NCI-H226 (cell line): ENCODE measurements at regions not wholly inside any gene's neighbourhood (a gene's known extent, or its start where the extent isn't known, plus 50 kb on each side); places are given as distances from the start of the nearest gene placed in this dataset.

Source experiments
- DNase-seq: peaks from one replicate; pipeline ENCODE4 v3.0.0-alpha.2; 2015

- no peak for DNase-seq
Measured at GRCh38 chr16:6993544-6993943, 339.1 kb upstream of the RBFOX1 start.

DNA sequence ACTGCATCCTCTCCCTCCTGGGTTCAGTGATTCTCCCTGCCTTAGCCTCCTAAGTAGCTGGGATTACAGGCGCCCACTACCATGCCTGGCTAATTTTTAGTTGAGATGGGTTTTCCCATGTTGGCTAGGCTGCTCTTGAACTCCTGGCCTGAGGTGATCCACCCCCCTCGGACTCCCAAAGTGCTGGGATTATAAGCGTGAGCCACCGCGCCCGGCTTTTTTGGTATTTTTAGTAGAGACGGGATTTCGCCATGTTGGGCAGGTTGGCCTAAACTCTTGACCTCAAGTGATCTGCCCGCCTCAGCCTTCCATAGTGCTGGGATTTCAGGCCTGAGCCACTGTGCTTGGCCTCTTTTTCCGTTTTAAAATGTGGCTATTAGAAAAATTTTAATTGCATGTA, 343.8 kb upstream of the RBFOX1 start:
- DNase-seq = no peak

DNA sequence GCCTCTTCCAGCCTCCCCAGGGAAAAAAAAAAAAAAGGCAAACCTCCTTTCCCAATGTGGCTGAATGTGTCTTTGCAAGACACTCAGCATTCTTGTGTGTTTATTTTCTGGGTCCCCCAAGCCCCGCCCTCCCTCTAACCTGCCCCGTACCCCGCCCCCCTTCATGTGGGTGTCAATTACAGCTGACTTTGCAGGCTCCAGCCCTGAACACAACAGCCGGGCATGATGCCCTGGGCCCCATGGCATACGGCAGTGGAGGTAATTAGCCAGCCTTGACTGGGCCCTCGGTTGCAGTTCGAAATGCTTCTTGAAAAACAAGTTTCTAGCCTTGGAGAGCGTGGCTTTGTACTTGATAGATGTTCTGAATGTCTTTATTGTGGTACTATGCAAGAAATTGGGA, 354.7 kb upstream of the RBFOX1 start:
- DNase-seq = no peak

DNA sequence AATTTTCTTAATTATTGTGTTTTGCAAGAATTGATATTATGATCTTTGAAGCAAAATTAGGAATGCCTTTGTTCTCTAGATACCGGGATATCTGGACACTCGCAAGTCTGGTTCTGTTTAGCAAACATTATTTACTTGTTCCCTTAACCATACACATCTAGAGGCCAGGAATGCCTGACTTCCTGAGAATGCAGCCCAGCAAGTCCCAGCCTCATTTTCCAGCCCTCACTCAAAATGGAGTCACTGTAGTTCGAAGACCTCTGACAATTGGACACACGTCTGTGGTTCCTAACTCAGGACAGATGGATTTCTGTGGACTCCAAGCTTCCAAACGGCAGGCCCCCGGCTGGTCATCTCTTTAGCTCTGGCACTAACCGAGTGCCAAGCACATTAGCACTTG, 355.4 kb upstream of the RBFOX1 start:
- DNase-seq = no peak

GRCh38 chr16:6976716-6977115, 355.9 kb upstream of the RBFOX1 start:
- no peak for DNase-seq

DNA sequence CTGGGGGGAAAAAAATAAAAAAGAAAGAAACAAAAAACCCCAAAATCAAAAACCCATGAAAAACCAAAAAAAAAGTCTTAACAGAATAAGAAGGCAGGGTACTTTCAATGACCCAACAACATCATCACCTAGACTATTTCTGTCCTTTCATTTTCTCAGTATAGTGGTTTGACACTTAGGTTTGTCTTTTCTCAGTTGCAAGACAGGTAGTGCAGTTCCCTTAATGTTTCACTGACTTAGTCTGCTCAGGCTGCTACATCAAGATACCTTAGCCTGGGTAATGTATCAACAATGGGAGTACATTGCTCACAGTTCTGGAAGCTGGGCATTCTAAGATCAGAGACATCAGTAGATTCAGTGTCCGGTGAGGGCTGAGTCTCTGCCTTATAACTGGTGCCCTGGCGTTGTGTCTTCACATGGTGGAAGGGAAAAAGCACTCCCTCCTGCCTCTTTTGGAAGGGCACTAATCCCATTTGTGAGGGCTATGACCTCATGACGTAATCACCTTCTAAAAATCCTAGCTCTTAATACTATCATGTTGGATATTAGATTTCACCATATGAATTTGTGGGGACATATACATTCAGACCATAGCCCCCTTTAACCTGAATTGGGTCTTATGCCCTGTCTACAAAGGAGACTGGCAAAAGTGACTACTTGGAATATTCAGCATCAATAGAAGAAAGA, 362.3 kb upstream of the RBFOX1 start:
- DNase-seq = no peak

DNA sequence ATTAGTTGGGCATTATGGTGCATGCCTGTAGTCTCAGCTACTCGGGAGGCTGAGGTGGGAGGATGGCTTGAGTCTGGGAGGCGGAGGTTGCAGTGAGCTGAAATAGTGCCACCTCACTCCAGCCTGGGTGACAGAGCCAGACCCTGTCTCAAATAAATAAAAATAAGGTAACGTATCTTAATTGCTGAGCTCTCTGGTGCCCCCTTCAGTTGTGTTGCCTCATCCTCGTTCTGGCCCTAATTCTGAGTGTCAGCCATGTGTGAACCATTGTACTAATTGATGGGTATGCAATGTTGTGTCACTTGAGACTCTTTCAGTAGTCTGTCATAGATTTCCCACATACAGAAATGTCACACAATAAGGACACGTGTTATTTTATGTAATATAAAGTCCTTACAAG, 363.1 kb upstream of the RBFOX1 start:
- DNase-seq = no peak

- DNase-seq = no peak
Measured at GRCh38 chr16:6967796-6968320, 364.8 kb upstream of the RBFOX1 start.

- no peak for DNase-seq
Measured at GRCh38 chr16:6966925-6967324, 365.7 kb upstream of the RBFOX1 start.

DNA sequence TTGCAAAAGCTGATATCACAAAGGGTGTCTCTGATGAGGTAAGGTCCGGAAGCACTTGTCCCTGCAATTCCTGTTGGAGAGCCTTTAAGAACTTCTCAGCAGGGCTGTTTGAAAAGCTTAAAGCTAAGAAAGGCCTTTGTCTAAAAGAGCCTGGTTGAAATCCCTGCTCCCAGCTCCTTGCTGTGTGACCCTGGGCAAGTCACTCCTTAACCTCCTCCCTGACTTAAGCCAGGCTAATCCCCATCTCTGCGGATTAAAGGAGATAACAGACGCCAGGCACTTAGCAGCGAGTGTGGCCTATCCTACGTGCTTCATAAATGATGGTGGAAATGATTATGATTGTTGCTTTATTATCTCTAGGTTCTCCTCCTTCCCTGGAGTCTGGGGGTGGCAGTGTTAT, 368.0 kb upstream of the RBFOX1 start:
- DNase-seq = no peak

DNA sequence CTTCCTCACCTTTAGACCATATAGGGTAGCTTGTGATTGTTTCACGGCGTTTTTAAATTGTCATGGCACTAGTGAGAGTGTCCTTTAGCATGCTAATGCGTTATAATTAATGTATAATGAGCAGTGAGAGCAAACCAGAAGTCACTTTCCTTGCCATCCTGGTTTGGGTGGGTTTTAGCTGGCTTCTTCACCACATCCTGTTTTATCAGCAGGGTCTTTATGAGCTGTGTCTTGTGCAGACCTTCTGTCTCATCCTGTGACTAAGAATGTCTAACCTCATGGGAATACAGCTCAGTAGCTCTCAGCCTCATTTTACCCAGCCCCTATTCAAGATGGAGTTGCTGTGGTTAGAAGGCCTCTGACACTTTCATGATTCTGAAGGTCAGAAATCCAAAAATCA, 370.9 kb upstream of the RBFOX1 start:
- DNase-seq = no peak

GRCh38 chr16:6958184-6958583, 374.5 kb upstream of the RBFOX1 start:
- no peak for DNase-seq

- DNase-seq = no peak
Measured at GRCh38 chr16:6957681-6958080, 375.0 kb upstream of the RBFOX1 start.

- DNase-seq = no peak
Measured at GRCh38 chr16:6956511-6956910, 376.1 kb upstream of the RBFOX1 start.

- DNase-seq = no peak
Measured at GRCh38 chr16:6955303-6955702, 377.3 kb upstream of the RBFOX1 start.

DNA sequence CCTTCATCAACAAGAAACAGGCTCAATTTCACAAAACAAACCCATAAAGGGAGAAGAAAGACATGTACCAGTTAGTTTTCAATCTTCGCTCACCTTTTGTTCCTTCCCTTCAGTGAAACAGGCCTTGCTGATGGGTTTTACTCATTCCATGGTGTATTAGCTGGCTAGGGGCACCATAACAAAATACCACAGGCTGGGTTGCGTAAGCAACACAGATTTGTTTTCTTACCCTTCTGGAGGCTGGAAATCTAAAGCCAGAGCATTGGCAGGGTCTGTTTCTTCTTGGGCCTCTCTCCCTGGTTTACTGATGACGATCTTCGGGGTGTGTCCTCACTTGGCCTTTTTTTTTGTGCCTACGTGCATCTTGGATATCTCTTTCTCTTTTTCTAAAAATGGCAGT, 383.4 kb upstream of the RBFOX1 start:
- no peak for DNase-seq

DNA sequence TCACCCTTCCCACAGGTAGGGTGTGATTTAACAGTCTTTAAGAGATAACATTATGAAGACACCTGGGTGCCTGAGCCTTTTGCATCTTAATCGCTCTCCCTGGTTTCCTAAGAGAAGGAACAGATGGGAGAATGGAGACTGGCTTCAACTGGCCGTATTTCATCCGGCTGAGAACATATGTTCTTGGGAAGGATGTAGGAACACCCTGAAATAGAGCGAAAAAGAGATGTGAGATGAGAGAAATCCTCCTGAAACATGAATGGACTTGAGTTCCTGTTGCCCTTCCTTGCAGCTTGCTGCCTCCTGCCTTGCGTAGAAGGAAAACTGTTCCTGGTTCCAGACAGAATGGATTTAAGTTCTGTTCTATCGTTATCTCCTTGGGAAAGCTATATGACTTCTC, 385.4 kb upstream of the RBFOX1 start:
- DNase-seq = no peak

- DNase-seq = no peak
Measured at GRCh38 chr16:6946802-6947201, 385.8 kb upstream of the RBFOX1 start.

- DNase-seq = no peak
Measured at GRCh38 chr16:6946106-6946505, 386.5 kb upstream of the RBFOX1 start.

- DNase-seq = no peak
Measured at GRCh38 chr16:6940968-6941367, 391.7 kb upstream of the RBFOX1 start.

DNA sequence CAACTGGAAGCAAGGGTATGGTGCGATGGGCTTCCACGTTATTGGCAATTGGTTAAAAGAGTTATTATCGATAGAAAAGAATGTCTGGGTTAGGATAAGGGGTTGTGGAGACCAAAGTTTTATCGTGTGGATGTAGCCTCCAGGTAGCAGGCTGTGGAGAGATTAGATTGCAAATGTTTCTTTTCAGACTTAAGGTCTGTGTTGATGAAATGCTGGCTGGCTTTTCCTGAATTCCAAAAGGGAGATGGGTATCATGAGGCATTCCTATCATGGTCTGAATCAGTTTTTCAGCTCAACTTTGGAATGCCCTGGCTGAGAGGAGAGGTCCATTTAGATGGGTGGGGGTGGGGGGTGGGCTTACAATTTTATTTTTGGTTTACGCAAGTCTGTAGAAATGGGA, 395.0 kb upstream of the RBFOX1 start:
- no peak for DNase-seq

DNA sequence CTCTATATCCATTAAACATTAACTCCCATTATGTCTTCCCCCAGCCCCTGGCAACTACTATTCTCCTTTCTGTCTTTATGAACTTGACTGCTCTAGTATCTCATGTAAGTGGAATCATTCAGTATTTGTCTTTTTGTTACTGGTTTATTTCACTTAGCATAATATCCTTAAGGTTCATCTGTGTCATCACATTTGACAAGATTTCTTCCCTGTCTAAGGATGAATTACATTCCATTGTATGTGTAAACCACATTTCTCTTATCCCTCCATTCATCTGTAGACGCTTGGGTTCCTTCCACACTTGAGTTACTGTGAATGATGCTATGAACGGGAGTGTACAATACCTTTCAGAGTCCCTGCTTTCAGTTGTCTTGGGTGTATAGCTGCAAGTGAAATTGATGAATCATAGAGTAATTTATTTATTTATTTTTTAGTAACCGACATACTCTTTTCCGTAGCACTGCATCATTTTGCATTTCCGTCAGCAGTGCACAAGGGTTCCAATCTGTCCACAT, 399.7 kb upstream of the RBFOX1 start:
- DNase-seq = no peak

DNA sequence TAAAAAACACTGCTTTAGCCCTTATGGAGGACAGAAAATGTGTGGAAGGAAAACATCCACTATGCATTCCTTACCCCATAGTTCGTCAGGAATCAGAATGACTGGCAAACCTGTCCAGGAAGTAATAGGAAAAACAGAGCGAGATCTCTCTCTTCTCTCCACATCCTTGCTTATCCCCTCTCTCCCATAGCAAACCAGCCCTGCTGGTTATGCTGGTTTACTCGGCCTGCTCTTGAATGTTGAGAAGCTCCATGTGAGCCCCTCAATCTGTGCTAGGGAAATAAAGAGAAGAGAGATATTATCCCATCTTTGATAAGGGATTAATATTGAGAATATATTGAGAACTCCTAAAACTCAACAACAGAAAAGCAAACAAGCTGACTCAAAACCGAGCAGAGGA, 402.8 kb upstream of the RBFOX1 start:
- DNase-seq = no peak

DNA sequence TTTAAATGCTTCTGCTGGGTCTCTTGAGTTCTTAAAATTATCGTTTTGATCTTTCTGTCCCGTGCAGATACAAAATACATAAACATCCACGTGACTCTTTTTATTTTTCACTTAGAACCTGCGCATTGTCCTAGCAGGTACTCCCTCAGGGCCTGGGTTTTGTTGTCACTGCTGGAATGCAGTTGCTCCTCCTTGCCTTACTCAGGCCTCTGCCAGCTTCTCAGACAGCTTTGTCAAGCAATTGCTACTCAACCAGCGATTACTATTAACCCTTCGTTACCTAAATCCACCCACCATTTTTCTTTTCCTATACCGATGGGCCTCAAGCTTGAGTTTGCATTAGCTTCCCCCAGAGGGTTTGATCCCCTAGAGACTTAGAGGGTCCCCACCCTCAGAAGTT, 405.9 kb upstream of the RBFOX1 start:
- DNase-seq = no peak

DNA sequence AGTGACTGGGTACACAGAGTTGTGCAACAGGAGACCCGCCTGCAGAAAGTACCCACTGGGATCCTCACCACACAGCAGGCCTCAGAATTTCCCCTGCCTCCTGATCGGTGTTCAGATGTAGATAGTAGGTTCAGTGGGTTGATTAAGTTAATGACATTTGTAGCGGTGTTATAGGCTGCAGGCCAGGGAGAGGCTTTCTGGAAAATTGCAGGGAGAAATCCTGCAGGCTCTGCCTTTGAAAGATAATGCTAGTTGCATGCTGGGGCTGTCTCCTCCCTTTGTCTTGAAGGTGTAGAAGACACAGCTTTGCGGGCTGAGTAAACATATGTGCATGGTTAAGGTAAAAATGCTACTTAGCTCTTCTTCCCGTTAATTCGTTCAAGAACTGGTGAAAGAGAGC, 406.3 kb upstream of the RBFOX1 start:
- no peak for DNase-seq
